PC-9 (cell line): ENCODE measurements at regions not wholly inside any gene's neighbourhood (a gene's known extent, or its start where the extent isn't known, plus 50 kb on each side); places are given as distances from the start of the nearest gene placed in this dataset.

Experiments
- CTCF ChIP-seq: fragments of 200-600 bp; sonication (generic); conservative IDR thresholded peaks from 2 replicates; pipeline ENCODE4 v1.6.1; 2017; ENCODE audit warnings: mixed run types, antibody characterized with exemption, mild to moderate bottlenecking, moderate library complexity
- EZH2 ChIP-seq: fragments of 200-600 bp; sonication (generic); IDR thresholded peaks from 2 replicates; pipeline ENCODE4 v1.8.0; 2017; ENCODE audit warnings: antibody characterized with exemption, low read depth

GRCh38 chr5:75922480-75922879, 160.7 kb upstream of the SV2C start:
- TF ChIP-seq CTCF (no peak), EZH2 (no peak)
